ENCODE measurements at regions not wholly inside any gene's neighbourhood (a gene's known extent, or its start where the extent isn't known, plus 50 kb on each side); places are given as distances from the start of the nearest gene placed in this dataset.

GRCh38 chr3:193896419-193896818 is 239.5 kb upstream of the HES1 start:
- H3K4me3 ChIP-seq (ENCODE audit: low read length) = no peak overlapping the region
- no peak for TF ChIP-seq CTCF (conservative IDR thresholded peaks at IDR 0.05; ENCODE audit: low read depth, low read length)
- DNase-seq (ENCODE audit: low read depth) = no peak

GRCh38 chr3:193897288-193897687 is 238.7 kb upstream of the HES1 start:
- no peak for TF ChIP-seq CTCF (conservative IDR thresholded peaks at IDR 0.05; ENCODE audit: low read depth, low read length)
- H3K4me3 ChIP-seq (ENCODE audit: low read length) = no peak overlapping the region
- no peak for DNase-seq (ENCODE audit: low read depth)

GRCh38 chr3:193897731-193898180 is 238.2 kb upstream of the HES1 start:
- H3K4me3 ChIP-seq (ENCODE audit: low read length) = no peak overlapping the region
- TF ChIP-seq CTCF (conservative IDR thresholded peaks at IDR 0.05; ENCODE audit: low read depth, low read length) = no peak
- no peak for DNase-seq (ENCODE audit: low read depth)

- H3K4me3 ChIP-seq (ENCODE audit: low read length) = no peak overlapping the region
- no peak for DNase-seq (ENCODE audit: low read depth)
- no peak for TF ChIP-seq CTCF (conservative IDR thresholded peaks at IDR 0.05; ENCODE audit: low read depth, low read length)
Measured at GRCh38 chr3:193899001-193899400, 236.9 kb upstream of the HES1 start.

GRCh38 chr3:193901007-193901406 is 234.9 kb upstream of the HES1 start:
- no peak overlapping the region for H3K4me3 ChIP-seq (ENCODE audit: low read length)
- no peak for TF ChIP-seq CTCF (conservative IDR thresholded peaks at IDR 0.05; ENCODE audit: low read depth, low read length)

GRCh38 chr3:193902607-193903511 is 233.1 kb upstream of the HES1 start:
- DNase-seq (ENCODE audit: low read depth) = no peak
- no peak overlapping the region for H3K4me3 ChIP-seq (ENCODE audit: low read length)
- TF ChIP-seq CTCF (conservative IDR thresholded peaks at IDR 0.05; ENCODE audit: low read depth, low read length) = no peak

More at GRCh38 chr3:193901007-193901406, 234.9 kb upstream of the HES1 start:
- DNase-seq (ENCODE audit: low read depth) = no peak

- H3K4me3 ChIP-seq (ENCODE audit: low read length) = no peak overlapping the region
- no peak for TF ChIP-seq CTCF (conservative IDR thresholded peaks at IDR 0.05; ENCODE audit: low read depth, low read length)
- no peak for DNase-seq (ENCODE audit: low read depth)
Measured at GRCh38 chr3:193903512-193903817, 232.5 kb upstream of the HES1 start.
